Smooth muscle cell of the brain vasculature (primary cell): ENCODE measurements at regions not wholly inside any gene's neighbourhood (a gene's known extent, or its start where the extent isn't known, plus 50 kb on each side); places are given as distances from the start of the nearest gene placed in this dataset.
"Not testable (repeated sequence)": the region's sequence is repeated elsewhere in the genome, so short reads cannot be mapped to it uniquely, and the experiment has no call there.

Experiments used
- DNase-seq: peaks from one replicate; pipeline ENCODE4 v3.0.0-alpha.2; 2012; ENCODE audit warnings: low read depth, low spot score

GRCh38 chr6:168177103-168177891, 98.3 kb upstream of the FRMD1 start:
- DNase-seq, result no peak

GRCh38 chr6:168171673-168172353, 92.8 kb upstream of the FRMD1 start:
- DNase-seq, result no peak

GRCh38 chr6:168170841-168171601, 92.0 kb upstream of the FRMD1 start:
- DNase-seq, result no peak

- DNase-seq, result no peak
Observed at GRCh38 chr6:168169624-168170023, 90.6 kb upstream of the FRMD1 start.

- DNase-seq, result not testable (repeated sequence)
Observed at GRCh38 chr6:168168936-168169335, 89.9 kb upstream of the FRMD1 start.

- not testable (repeated sequence) for DNase-seq
Observed at GRCh38 chr6:168168330-168168729, 89.3 kb upstream of the FRMD1 start.

GRCh38 chr6:168167431-168168315, 88.7 kb upstream of the FRMD1 start:
- no peak for DNase-seq

- no peak for DNase-seq
Observed at GRCh38 chr6:168166627-168167026, 87.6 kb upstream of the FRMD1 start.

GRCh38 chr6:168165891-168166290, 86.9 kb upstream of the FRMD1 start:
- no peak for DNase-seq

- DNase-seq, result no peak
Observed at GRCh38 chr6:168165373-168165772, 86.4 kb upstream of the FRMD1 start.

GRCh38 chr6:168164462-168165061, 85.5 kb upstream of the FRMD1 start:
- no peak for DNase-seq

- no peak for DNase-seq
Observed at GRCh38 chr6:168163096-168163731, 84.2 kb upstream of the FRMD1 start.

GRCh38 chr6:168162366-168162765, 83.4 kb upstream of the FRMD1 start:
- no peak for DNase-seq

- DNase-seq, result no peak
Observed at GRCh38 chr6:168161371-168161750, 82.3 kb upstream of the FRMD1 start.

- no peak for DNase-seq
Observed at GRCh38 chr6:168160506-168161370, 81.7 kb upstream of the FRMD1 start.

- DNase-seq, result no peak
Observed at GRCh38 chr6:168159506-168159905, 80.5 kb upstream of the FRMD1 start.

- no peak for DNase-seq
Observed at GRCh38 chr6:168158980-168159349, 80.0 kb upstream of the FRMD1 start.

- DNase-seq, result no peak
Observed at GRCh38 chr6:168158213-168158979, 79.4 kb upstream of the FRMD1 start.
